Neural progenitor cell (in vitro differentiated cells): ENCODE measurements at regions not wholly inside any gene's neighbourhood (a gene's known extent, or its start where the extent isn't known, plus 50 kb on each side); places are given as distances from the start of the nearest gene placed in this dataset.

Source experiments
- DNase-seq: peaks from one replicate; pipeline ENCODE4 v3.0.0-alpha.2; 2016; ENCODE audit warnings: low spot score
- H2AFZ ChIP-seq: fragments of 200-600 bp; sonication (generic); replicated peaks from 2 replicates; pipeline ENCODE4 v1.6.1; 2016; ENCODE audit warnings: antibody characterized with exemption
- H3F3A ChIP-seq: fragments of 200-600 bp; sonication (generic); 2 replicates; pipeline ENCODE4 v1.6.1; 2016; ENCODE audit warnings: antibody characterized with exemption, low read depth
- H3K27ac ChIP-seq: fragments of 200-600 bp; sonication (generic); 2 replicates; pipeline ENCODE4 v1.5.1; 2016; ENCODE audit warnings: mild to moderate bottlenecking
- H3K27me3 ChIP-seq: fragments of 200-600 bp; sonication (generic); 2 replicates; pipeline ENCODE4 v1.6.1; 2016; ENCODE audit warnings: mild to moderate bottlenecking, moderate library complexity
- H3K36me3 ChIP-seq: fragments of 200-600 bp; sonication (generic); 2 replicates; pipeline ENCODE4 v1.5.1; 2016
- H3K4me1 ChIP-seq: fragments of 200-600 bp; sonication (generic); 2 replicates; pipeline ENCODE4 v1.6.1; 2016; ENCODE audit warnings: mixed run types
- H3K4me2 ChIP-seq: fragments of 200-600 bp; sonication (generic); 2 replicates; pipeline ENCODE4 v1.6.1; 2016
- H3K4me3 ChIP-seq: fragments of 200-600 bp; sonication (generic); 2 replicates; pipeline ENCODE4 v1.5.1; 2016
- H3K79me2 ChIP-seq: fragments of 200-600 bp; sonication (generic); 2 replicates; pipeline ENCODE4 v1.6.1; 2016; ENCODE audit warnings: low read depth
- H3K9ac ChIP-seq: fragments of 200-600 bp; sonication (generic); 2 replicates; pipeline ENCODE4 v1.6.1; 2016
- H3K9me3 ChIP-seq: fragments of 200-600 bp; sonication (generic); 2 replicates; pipeline ENCODE4 v1.5.1; 2016; ENCODE audit warnings: low read depth
- H4K20me1 ChIP-seq: fragments of 200-600 bp; sonication (generic); 2 replicates; pipeline ENCODE4 v1.6.1; 2016; ENCODE audit warnings: low read depth
- H3K27ac Mint-ChIP-seq: 3 replicates; pipeline ENCODE4 v1.8.0; 2021; ENCODE audit warnings: mixed read lengths
- H3K27me3 Mint-ChIP-seq: 2 replicates; pipeline ENCODE4 v1.8.0; 2022; ENCODE audit warnings: low read depth, mild to moderate bottlenecking, inconsistent platforms, moderate library complexity, mixed read lengths; ENCODE audit not compliant: insufficient read depth
- H3K36me3 Mint-ChIP-seq: 3 replicates; pipeline ENCODE4 v1.8.0; 2021; ENCODE audit warnings: mixed read lengths
- H3K4me1 Mint-ChIP-seq: 3 replicates; pipeline ENCODE4 v1.8.0; 2021; ENCODE audit warnings: mixed read lengths
- H3K4me3 Mint-ChIP-seq: 3 replicates; pipeline ENCODE4 v1.8.0; 2021; ENCODE audit warnings: mild to moderate bottlenecking, moderate library complexity, mixed read lengths
- H3K9me3 Mint-ChIP-seq: 3 replicates; pipeline ENCODE4 v1.8.0; 2020; ENCODE audit warnings: mixed read lengths
- CTCF ChIP-seq: fragments of 200-600 bp; sonication (generic); IDR thresholded peaks from 2 replicates; pipeline ENCODE4 v1.5.1; 2017; ENCODE audit warnings: antibody characterized with exemption, mild to moderate bottlenecking
- EZH2 ChIP-seq: fragments of 200-600 bp; sonication (generic); IDR thresholded peaks from 2 replicates; pipeline ENCODE4 v1.6.1; 2017; ENCODE audit warnings: antibody characterized with exemption, mild to moderate bottlenecking, moderate library complexity
- EZH2phosphoT487 ChIP-seq: fragments of 200-600 bp; sonication (generic); IDR thresholded peaks from 2 replicates; pipeline ENCODE4 v1.6.1; 2017; ENCODE audit warnings: antibody characterized with exemption

GRCh38 chr15:95684693-95685115 lies 645.8 kb upstream of the NR2F2 start:
- Histone ChIP-seq H4K20me1 (no peaks in the 10 kb centered on the region), H3K27me3 (no peaks in the 10 kb centered on the region), H3K4me2 (no peak overlapping the region), H3F3A (no peaks in the 10 kb centered on the region), H3K9me3 (no peaks in the 10 kb centered on the region), H3K4me1 (no peaks in the 10 kb centered on the region), H3K79me2 (no peaks in the 10 kb centered on the region), H2AFZ (no peak overlapping the region), H3K9ac (no peak overlapping the region), H3K4me3 (no peak overlapping the region), H3K27ac (no peak overlapping the region), H3K36me3 (no peaks in the 10 kb centered on the region)
- H3K36me3 Mint-ChIP-seq = no peaks in the 10 kb centered on the region
- no peak overlapping the region for H3K27ac Mint-ChIP-seq
- H3K4me1 Mint-ChIP-seq = peaks cover 5% of the 10 kb centered on the region
- DNase-seq = no peak
- no peak overlapping the region for H3K4me3 Mint-ChIP-seq
- H3K9me3 Mint-ChIP-seq = no peaks in the 10 kb centered on the region
- H3K27me3 Mint-ChIP-seq = no peaks in the 10 kb centered on the region
- TF ChIP-seq EZH2phosphoT487 = no peak
- no peak for TF ChIP-seq EZH2
- TF ChIP-seq CTCF = no peak

GRCh38 chr15:95687061-95687460 lies 643.4 kb upstream of the NR2F2 start:
- H3K4me2 ChIP-seq = no peak overlapping the region
- Mint-ChIP-seq H3K9me3 (no peaks in the 10 kb centered on the region), H3K27ac (no peak overlapping the region), H3K4me1 (no peaks in the 10 kb centered on the region), H3K36me3 (no peaks in the 10 kb centered on the region), H3K27me3 (no peaks in the 10 kb centered on the region), H3K4me3 (no peak overlapping the region)
- H3K79me2 ChIP-seq = no peaks in the 10 kb centered on the region
- no peak overlapping the region for H2AFZ ChIP-seq
- no peak overlapping the region for H3K4me3 ChIP-seq
- no peaks in the 10 kb centered on the region for H3K36me3 ChIP-seq
- H3K27ac ChIP-seq = no peak overlapping the region
- no peaks in the 10 kb centered on the region for H3K9me3 ChIP-seq
- no peak overlapping the region for H3K9ac ChIP-seq
- no peak for TF ChIP-seq EZH2phosphoT487
- TF ChIP-seq CTCF = no peak
- no peak for TF ChIP-seq EZH2
- no peaks in the 10 kb centered on the region for H3F3A ChIP-seq
- DNase-seq = no peak
- no peaks in the 10 kb centered on the region for H4K20me1 ChIP-seq
- H3K27me3 ChIP-seq = no peaks in the 10 kb centered on the region
- H3K4me1 ChIP-seq = no peaks in the 10 kb centered on the region

- Mint-ChIP-seq H3K4me1 (no peaks in the 10 kb centered on the region), H3K36me3 (no peaks in the 10 kb centered on the region), H3K9me3 (peaks cover 3% of the 10 kb centered on the region), H3K27ac (no peak overlapping the region), H3K4me3 (no peak overlapping the region), H3K27me3 (no peaks in the 10 kb centered on the region)
- Histone ChIP-seq H3K4me1 (no peaks in the 10 kb centered on the region), H3F3A (no peaks in the 10 kb centered on the region), H4K20me1 (no peaks in the 10 kb centered on the region), H3K4me2 (no peak overlapping the region), H3K4me3 (no peak overlapping the region), H3K27me3 (no peaks in the 10 kb centered on the region), H3K36me3 (no peaks in the 10 kb centered on the region), H3K79me2 (no peaks in the 10 kb centered on the region), H3K9me3 (no peaks in the 10 kb centered on the region), H3K27ac (no peak overlapping the region), H2AFZ (no peak overlapping the region), H3K9ac (no peak overlapping the region)
- TF ChIP-seq EZH2 (no peak), CTCF (no peak), EZH2phosphoT487 (no peak)
- no peak for DNase-seq
Measured at GRCh38 chr15:95687686-95688085, 642.8 kb upstream of the NR2F2 start.
